SK-N-DZ (cell line): ENCODE measurements at regions not wholly inside any gene's neighbourhood (a gene's known extent, or its start where the extent isn't known, plus 50 kb on each side); places are given as distances from the start of the nearest gene placed in this dataset.

Experiments used
- DNase-seq: peaks from one replicate; pipeline ENCODE4 v3.0.0-alpha.2; 2015; ENCODE audit warnings: low spot score

GRCh38 chr7:36006636-36007229, 146.3 kb upstream of the EEPD1 start:
- DNase-seq: no peak

DNA sequence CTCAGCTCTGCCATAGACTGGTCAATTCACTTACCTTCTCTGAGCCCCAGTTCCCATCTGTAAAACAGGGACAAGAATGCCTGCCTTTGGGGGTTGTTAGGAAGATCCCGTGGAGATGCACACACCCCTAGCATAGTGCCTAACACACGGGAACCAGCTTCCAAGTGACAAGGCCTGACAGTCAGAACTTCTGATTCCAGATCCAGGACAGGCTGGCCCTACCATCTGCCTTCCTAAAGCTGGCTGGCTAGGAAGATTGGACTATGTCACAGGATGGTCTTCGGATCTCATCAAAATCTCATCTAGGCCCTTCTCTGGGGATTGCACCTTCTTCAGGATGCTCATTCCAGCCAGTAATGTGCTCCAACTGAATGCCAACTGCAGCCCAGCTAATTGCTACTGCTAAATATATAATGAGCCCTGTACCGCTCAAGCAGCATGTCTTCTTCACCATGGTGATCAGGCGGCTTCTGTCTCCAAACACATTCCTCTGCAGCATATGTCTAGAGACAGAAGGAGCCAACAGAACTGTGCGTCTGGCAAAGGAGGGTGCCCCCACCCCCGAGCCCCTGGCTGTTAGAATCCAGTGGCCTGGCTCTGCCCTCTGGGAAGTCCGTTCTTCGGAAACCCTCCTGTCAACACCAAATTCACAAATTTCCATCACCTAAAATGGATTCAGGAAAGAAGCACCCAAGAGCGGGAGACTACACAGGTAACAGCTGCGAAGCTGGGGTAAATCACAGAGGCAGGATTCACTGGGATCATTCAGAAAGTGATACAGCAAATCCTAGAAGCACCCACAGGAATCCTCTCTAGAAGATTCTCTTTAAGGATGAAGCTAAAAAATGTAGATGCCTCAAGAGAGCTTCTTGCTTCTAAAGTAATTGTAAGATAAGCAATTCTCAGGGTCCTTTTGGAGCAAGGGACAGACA, 142.1 kb upstream of the EEPD1 start:
- DNase-seq: no peak

DNA sequence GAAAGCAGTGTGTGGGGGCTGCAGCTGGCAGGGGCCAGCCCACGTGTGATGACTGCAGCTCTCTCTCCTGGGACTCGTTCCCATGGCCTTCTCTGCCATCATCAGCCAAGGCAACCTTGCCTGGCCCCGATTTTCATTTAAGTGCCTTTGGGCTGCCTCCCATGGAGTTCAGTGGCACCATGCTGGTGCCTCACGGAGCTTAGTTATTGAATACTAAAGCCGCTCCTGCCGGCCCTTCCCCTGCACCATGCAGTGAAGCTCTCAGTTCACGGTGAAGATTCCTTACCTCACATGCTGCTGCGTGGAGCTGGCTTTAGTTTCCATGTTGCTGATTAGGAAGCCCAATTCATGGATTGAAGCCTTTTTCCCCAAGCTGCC, 141.5 kb upstream of the EEPD1 start:
- no peak for DNase-seq

- DNase-seq: no peak
Observed at GRCh38 chr7:36013246-36014014, 139.6 kb upstream of the EEPD1 start.

DNA sequence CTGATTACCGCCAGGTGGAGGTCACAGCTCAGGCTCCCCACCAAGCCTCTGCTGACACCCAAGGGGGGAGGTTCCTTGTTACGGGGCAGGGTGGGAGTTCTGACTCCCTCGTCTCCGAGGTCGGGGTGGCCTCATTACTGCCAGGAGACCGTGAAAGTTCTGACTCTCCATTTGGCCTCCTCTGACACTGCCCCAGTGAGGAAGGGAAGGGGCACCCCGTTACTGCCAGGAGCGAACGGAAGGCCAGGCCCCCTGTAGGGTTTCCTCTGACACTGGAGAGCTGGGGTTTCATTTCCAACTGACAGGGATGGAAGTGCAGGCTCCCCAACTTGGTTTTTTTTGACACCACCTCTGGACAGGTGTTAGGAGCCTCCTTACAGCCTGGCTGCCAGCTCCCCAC, 138.1 kb upstream of the EEPD1 start:
- no peak for DNase-seq

DNA sequence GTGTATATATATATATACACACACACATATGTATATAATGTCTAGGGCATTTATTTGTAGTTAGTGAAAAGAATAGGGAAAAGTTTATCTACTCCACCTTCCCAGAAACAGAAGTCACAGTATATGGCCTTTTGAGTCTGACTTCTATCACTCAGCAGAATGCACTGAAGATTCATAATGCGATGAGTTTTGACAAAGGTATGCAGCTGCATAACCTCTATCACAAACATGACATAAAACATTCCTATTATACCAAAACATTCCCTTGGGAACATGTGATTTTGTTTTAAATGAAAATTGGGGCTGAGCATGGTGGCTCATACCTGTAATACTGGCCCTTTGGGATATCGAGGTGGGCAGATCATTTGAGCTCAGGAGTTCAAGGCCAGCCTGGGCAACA, 137.3 kb upstream of the EEPD1 start:
- no peak for DNase-seq

DNA sequence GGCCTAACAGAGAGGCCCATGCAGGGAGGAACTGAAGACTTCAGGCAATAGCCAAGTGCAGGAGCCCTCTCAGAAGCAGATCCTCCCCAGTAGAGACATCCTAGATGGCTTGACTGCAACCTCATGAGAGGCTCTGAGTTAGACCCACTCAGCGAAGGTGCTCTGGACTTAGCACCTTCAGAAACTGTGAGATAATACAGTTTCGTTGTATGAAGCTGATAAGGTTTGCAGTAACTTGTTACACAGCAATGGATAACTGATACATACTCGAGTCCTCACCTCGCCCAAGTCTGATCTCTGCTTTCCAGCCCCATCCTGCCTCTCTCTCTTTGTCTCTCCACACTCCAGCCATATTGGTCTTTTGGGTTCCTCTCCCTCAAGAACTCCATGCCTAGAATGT, 136.4 kb upstream of the EEPD1 start:
- no peak for DNase-seq

GRCh38 chr7:36017111-36017510, 135.9 kb upstream of the EEPD1 start:
- no peak for DNase-seq

DNA sequence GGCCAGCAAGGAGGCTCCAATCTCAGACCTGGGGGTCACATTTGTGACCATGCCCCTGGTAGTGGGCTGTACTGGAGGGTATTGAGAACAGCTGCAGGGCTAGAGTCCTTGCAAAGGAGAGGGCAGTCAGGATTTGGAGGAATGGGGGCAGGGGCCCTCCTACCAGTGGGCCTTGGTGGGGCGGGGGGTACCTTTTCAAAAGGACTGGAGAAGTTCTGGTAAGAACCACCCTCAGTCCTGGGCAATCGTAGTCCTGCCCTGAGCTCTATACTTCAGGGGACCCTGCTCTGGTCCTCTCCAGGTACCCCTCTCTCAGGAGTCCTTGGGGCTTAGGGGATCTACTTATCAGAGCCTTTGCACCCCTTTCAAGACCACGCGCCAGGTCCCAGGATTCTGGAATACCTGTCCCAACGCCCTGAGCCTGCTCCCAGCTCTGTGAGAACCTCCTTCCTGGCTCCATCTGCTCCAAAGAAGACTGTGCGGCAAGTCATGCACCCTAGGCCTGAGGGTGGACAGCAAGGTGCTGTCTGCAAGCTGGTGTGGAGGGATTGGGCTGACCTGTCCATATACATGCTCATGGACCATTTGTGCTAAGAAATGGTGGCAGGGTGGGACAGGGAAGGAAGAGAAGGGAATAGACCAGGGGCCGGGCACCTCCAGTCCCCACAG, 134.1 kb upstream of the EEPD1 start:
- no peak for DNase-seq

DNA sequence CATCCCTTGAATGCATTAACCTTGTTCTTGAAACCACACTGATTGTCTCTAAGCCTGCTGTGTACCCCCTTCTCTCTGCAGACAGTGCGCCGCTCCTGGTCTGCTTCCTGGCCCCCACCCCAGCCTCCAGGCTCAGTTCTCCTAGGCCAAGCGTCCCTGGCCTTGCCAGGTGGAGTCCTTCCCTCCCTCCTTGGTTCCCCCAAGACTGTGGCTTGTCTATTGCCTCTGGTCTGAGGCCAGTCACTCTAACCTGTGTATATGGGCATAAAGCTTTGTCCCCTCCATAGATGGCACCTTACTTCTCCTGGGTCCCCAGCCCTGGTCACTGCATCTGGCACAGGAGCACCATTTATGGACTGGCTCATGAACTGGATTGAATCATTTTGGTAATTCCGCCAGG, 133.5 kb upstream of the EEPD1 start:
- DNase-seq: no peak

DNA sequence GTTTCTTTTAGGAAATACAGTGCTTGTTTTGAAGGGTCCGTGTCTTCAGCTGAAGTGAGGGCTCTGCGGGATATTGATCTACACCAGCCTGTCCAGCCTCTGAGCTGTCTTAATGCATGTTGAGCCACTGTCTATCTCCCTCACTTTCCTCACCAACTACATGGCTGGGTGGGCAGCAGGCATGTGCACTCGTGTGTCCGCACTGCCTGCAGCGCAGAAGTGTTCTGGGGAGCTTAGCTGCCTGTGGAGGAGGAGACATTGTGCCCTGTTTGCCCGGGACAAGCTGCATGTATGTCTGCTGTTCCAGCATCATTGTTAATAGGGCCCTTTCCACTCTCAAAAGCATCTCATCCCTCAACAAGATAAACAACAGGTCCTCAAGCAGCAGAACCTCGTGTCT, 133.1 kb upstream of the EEPD1 start:
- no peak for DNase-seq

DNA sequence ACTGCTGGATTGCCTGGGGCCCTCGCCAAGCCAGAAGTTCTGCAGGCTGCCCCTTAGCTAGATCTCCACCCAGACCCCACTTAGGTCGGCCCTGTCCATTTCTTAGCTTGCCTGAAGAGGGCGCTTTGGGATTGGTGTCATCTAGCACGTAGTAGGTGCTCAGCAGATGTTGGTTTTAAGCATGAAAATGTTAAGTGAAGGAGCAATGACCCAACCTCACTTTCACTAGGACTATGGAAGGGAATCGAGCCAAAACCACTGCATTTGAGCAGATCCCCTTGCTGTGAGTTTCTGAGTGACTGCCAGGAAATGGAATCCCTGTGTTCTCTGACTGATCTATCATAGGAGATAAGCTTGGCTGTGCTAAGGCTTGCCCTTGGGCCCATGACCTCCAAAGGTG, 131.7 kb upstream of the EEPD1 start:
- no peak for DNase-seq

DNA sequence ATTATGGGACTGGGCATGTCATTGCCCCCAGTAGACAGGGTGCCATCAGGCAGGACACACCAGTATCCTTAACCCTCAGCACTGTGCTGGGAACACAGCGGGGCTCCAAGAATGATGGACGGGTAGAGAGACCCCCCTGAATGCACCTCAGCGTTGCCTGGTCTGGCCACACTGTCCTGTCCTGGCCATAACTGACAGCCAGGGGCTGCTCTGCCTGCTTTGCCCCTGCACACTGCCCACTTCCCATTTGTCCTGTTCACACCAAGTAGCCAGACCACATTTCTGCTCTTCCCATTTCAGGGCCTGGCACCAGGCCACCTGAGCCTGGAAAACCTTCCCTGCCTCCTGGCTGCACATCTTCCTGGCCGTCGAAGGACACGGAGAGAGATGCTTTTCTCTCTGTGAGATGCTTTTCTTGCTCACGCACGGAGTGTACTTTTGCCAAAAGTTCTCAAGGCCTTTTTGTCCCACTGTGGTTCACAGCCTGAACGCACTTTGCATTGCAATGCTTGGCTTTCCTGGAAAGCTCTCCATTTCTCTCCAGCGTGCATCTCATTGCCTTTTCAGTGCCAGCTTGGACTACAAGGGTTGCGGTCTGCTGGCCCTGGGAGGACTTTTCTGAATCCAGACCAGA, 131.0 kb upstream of the EEPD1 start:
- no peak for DNase-seq

DNA sequence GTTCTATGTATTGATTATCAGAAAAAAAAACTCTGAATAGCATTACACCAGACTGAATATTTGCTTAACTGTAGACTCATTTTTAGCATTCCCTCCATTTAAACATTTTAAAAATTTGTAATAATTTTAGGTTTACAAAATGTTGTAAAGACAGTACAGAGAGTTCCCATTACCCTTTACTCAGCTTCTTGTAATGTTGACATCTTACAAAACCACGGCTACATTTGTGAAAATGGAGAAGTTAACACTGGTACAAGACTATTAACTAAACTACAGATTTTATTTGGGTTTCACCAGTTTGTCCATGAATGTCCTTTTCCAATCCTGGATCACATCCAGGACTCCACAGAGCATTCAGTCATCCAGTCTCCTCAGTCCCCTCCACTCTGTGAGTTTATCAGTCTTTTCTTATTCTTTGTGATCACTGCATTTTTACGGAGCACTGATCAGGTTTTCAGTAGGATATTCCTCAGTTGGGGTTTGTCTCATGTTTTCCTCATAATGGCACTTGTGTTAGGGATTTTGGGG, 130.0 kb upstream of the EEPD1 start:
- DNase-seq: no peak

DNA sequence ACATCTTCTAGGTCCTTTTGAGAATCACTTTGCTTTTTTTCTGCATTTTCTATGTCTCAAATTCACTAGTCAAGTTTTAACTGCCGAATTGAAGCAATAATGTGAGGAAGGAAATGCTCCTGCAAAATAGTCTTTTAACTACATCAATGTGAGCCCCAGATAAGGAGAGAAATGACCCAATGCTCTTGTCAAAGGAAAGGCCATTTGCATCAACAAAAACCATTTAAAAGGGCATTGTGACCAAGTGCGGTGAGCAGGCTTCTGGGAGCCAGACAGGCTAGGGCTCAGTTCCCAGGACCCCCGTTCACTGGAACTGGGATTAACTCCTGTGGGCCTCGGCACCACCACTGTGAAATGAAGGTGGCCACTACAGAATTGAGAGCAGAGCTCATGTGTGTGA, 127.9 kb upstream of the EEPD1 start:
- DNase-seq: no peak

- DNase-seq: no peak
Observed at GRCh38 chr7:36029311-36029710, 123.7 kb upstream of the EEPD1 start.

GRCh38 chr7:36029853-36030515, 123.1 kb upstream of the EEPD1 start:
- DNase-seq: no peak

DNA sequence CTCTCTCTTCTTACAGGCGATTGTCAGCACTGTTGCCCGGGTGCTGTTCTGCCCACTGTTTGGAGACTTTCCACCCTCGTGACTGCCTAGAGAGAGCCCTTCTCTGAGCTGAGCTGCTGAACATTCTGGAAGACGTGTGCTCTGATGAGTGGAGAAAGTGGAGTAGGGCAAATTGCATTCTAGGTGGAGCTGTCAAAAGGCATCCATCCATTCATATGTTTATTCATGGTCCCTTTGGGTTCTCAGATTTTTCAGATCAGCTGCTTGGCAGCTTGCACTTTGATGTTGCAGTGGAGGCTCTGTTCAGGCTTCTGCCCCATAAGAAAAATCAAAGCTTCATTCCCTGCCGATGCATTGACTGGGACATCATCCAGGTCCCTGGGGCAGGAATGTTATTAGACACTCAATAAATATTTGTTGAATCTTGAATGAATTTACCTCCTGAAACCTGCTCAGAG, 120.7 kb upstream of the EEPD1 start:
- no peak for DNase-seq

GRCh38 chr7:36034020-36034419, 119.0 kb upstream of the EEPD1 start:
- no peak for DNase-seq

GRCh38 chr7:36035186-36035585, 117.9 kb upstream of the EEPD1 start:
- no peak for DNase-seq

- peak; percentile 37 for DNase-seq
Observed at GRCh38 chr7:36036590-36036989, 116.5 kb upstream of the EEPD1 start.
